ENCODE measurements at regions not wholly inside any gene's neighbourhood (a gene's known extent, or its start where the extent isn't known, plus 50 kb on each side); places are given as distances from the start of the nearest gene placed in this dataset.

- CTCF ChIA-PET, result interaction anchor here (1.0 kb wide), 1 partner anchor 200 kb away, joined by 4 read pairs; no protein-coding TSS in a partner anchor
- POLR2A ChIA-PET, result no interaction called here
- Histone ChIP-seq H3K27ac (ENCODE audit: low read depth in 2 of 2, low read length in 1 of 2) (no peak overlapping the region), H3F3A (replicated peaks; ENCODE audit: insufficient read depth) (peaks cover 5% of the 10 kb centered on the region), H3K79me2 (ENCODE audit: insufficient read depth) (no peaks in the 10 kb centered on the region), H3K4me1 (ENCODE audit: control insufficient read depth in 1 of 2, insufficient read depth in 2 of 2, low read depth in 1 of 2, low read length in 1 of 2) (peaks cover 8 to 9% of the 10 kb centered on the region in 2 experiments; a peak in 2 of 4 replicates), H3K27me3 (ENCODE audit: insufficient read depth) (no peaks in the 10 kb centered on the region), H3K4me2 (no peak overlapping the region), H3K9me3 (no peaks in the 10 kb centered on the region), H2AFZ (ENCODE audit: low read depth) (no peak overlapping the region), H3K9ac (no peak overlapping the region), H4K20me1 (ENCODE audit: insufficient read depth) (no peaks in the 10 kb centered on the region), H3K4me3 (ENCODE audit: low read depth in 2 of 2, low read length in 1 of 2) (no peak overlapping the region), H3K9me2 (no peaks in the 10 kb centered on the region), H3K36me3 (replicated peaks in 1 of 2; ENCODE audit: control insufficient read depth in 1 of 2, insufficient read depth in 2 of 2, low read length in 1 of 2) (no peaks in the 10 kb centered on the region)
- TF ChIP-seq USF1 (IDR thresholded peaks at IDR 0.05; ENCODE audit: borderline replicate concordance, low read depth) (no peak), MEF2A (IDR thresholded peaks at IDR 0.05; ENCODE audit: borderline replicate concordance, low read depth) (no peak), REST (IDR thresholded peaks at IDR 0.05; ENCODE audit: low read depth, low read length) (no peak), TEAD4 (IDR thresholded peaks at IDR 0.05; ENCODE audit: borderline replicate concordance, insufficient read depth) (no peak), EZH2phosphoT487 (IDR thresholded peaks at IDR 0.05; ENCODE audit: borderline replicate concordance, low read depth) (no peak), FOXJ3 (CRISPR knock-in tag; IDR thresholded peaks at IDR 0.05) (no peak), MAX (IDR thresholded peaks at IDR 0.05; ENCODE audit: low read depth) (no peak), TAF1 (IDR thresholded peaks at IDR 0.05; ENCODE audit: borderline replicate concordance, low read depth, low read length) (no peak)
- no peak for DNase-seq
- whole genome bisulfite sequencing (ENCODE audit: low lambda C conversion rate), result 53% methylated on average over 3 of the region's 3 CpGs
Measured at GRCh38 chr13:29914581-29914980, 64.2 kb upstream of the UBL3 start.

GRCh38 chr13:29911781-29912418 lies 61.5 kb upstream of the UBL3 start:
- Histone ChIP-seq H3K27ac (ENCODE audit: low read depth in 2 of 2, low read length in 1 of 2) (no peak overlapping the region), H3K79me2 (ENCODE audit: insufficient read depth) (no peaks in the 10 kb centered on the region), H3K36me3 (replicated peaks in 1 of 2; ENCODE audit: control insufficient read depth in 1 of 2, insufficient read depth in 2 of 2, low read length in 1 of 2) (no peaks in the 10 kb centered on the region), H3K9me2 (no peaks in the 10 kb centered on the region), H3K4me1 (ENCODE audit: control insufficient read depth in 1 of 2, insufficient read depth in 2 of 2, low read depth in 1 of 2, low read length in 1 of 2) (peaks cover 0 to 14% of the 10 kb centered on the region in 2 experiments; a peak in 2 of 4 replicates), H3K9me3 (no peaks in the 10 kb centered on the region), H3K9ac (no peak overlapping the region), H2AFZ (ENCODE audit: low read depth) (no peak overlapping the region), H3F3A (replicated peaks; ENCODE audit: insufficient read depth) (no peaks in the 10 kb centered on the region), H3K4me2 (no peak overlapping the region), H4K20me1 (ENCODE audit: insufficient read depth) (no peaks in the 10 kb centered on the region), H3K27me3 (ENCODE audit: insufficient read depth) (no peaks in the 10 kb centered on the region), H3K4me3 (ENCODE audit: low read depth in 2 of 2, low read length in 1 of 2) (no peak overlapping the region)
- 54% methylated on average over 5 of the region's 7 CpGs for WGBS (ENCODE audit: low lambda C conversion rate)
- ChIA-PET POLR2A (no interaction called here), CTCF (interaction anchor here (1.1 to 2.5 kb wide), 2 partner anchors 12 to 204 kb away, joined by 3 to 11 read pairs; no protein-coding TSS in a partner anchor)
- TF ChIP-seq MXI1 (IDR thresholded peaks at IDR 0.05; ENCODE audit: low read depth, low read length), result peak; percentile 40; the same call in 1 of the 2 replicates
- TF ChIP-seq FOXJ3 (CRISPR knock-in tag; IDR thresholded peaks at IDR 0.05), result no peak
- no peak for TF ChIP-seq EZH2phosphoT487 (IDR thresholded peaks at IDR 0.05; ENCODE audit: borderline replicate concordance, low read depth)
- no peak for DNase-seq

Measured in SK-N-SH (cell line).